SK-N-SH treated with all-trans-retinoic acid at 6 μM for 48 hours (cell line): ENCODE measurements at regions not wholly inside any gene's neighbourhood (a gene's known extent, or its start where the extent isn't known, plus 50 kb on each side); places are given as distances from the start of the nearest gene placed in this dataset.

Experiments used
- BACH2 ChIP-seq: fragments of 250-450 bp; sonication (Bioruptor Pico); IDR thresholded peaks from 2 replicates; pipeline ENCODE4 v1.9.0; 2021; ENCODE audit warnings: mild to moderate bottlenecking, borderline replicate concordance
- ESRRG ChIP-seq: fragments of 250-450 bp; sonication (Bioruptor Pico); IDR thresholded peaks from 2 replicates; pipeline ENCODE4 v1.6.1; 2021; ENCODE audit warnings: mild to moderate bottlenecking
- OSR1 ChIP-seq: fragments of 250-450 bp; sonication (Bioruptor Pico); IDR thresholded peaks from 2 replicates; pipeline ENCODE4 v1.8.0; 2022; ENCODE audit warnings: moderate library complexity, mild to moderate bottlenecking, inconsistent platforms
- PATZ1 ChIP-seq: fragments of 250-450 bp; sonication (Bioruptor Pico); IDR thresholded peaks from 2 replicates; pipeline ENCODE4 v1.8.0; 2020; ENCODE audit warnings: mild to moderate bottlenecking, moderate library complexity, borderline replicate concordance
- ZFP3 ChIP-seq: fragments of 250-450 bp; sonication (Bioruptor Pico); IDR thresholded peaks from 2 replicates; pipeline ENCODE4 v1.5.0; 2020; ENCODE audit warnings: mild to moderate bottlenecking, moderate library complexity
- ZFP30 ChIP-seq: fragments of 450-650 bp; formaldehyde crosslinking; IDR thresholded peaks from 2 replicates; pipeline ENCODE4 v1.5.0; 2022; ENCODE audit warnings: mild to moderate bottlenecking, moderate library complexity
- ZNF70 ChIP-seq: fragments of 450-650 bp; formaldehyde crosslinking; IDR thresholded peaks from 2 replicates; pipeline ENCODE4 v1.5.0; 2020; ENCODE audit warnings: mild to moderate bottlenecking, moderate library complexity
- ZNF8 ChIP-seq: fragments of 450-650 bp; formaldehyde crosslinking; IDR thresholded peaks from 2 replicates; pipeline ENCODE4 v1.5.0; 2020; ENCODE audit warnings: mild to moderate bottlenecking, moderate library complexity
- TF ChIP-seq, protein P1 (sequence below): fragments of 250-450 bp; sonication (Bioruptor Pico); IDR thresholded peaks from 2 replicates; pipeline ENCODE4 v1.5.1; 2021; ENCODE audit warnings: mild to moderate bottlenecking, moderate library complexity
- TF ChIP-seq, protein P2 (sequence below): fragments of 250-450 bp; sonication (Bioruptor Pico); IDR thresholded peaks from 2 replicates; pipeline ENCODE4 v1.8.0; 2021; ENCODE audit warnings: low read depth, mild to moderate bottlenecking, moderate library complexity, borderline replicate concordance

GRCh38 chr10:78304091-78305045, 270.7 kb downstream of the RPS24 start:
- TF ChIP-seq PATZ1 (CRISPR knock-in tag) = no peak
- no peak for TF ChIP-seq ESRRG (CRISPR knock-in tag)
- TF ChIP-seq, protein P1, sequence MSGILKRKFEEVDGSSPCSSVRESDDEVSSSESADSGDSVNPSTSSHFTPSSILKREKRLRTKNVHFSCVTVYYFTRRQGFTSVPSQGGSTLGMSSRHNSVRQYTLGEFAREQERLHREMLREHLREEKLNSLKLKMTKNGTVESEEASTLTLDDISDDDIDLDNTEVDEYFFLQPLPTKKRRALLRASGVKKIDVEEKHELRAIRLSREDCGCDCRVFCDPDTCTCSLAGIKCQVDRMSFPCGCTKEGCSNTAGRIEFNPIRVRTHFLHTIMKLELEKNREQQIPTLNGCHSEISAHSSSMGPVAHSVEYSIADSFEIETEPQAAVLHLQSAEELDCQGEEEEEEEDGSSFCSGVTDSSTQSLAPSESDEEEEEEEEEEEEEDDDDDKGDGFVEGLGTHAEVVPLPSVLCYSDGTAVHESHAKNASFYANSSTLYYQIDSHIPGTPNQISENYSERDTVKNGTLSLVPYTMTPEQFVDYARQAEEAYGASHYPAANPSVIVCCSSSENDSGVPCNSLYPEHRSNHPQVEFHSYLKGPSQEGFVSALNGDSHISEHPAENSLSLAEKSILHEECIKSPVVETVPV (CRISPR knock-in tag) = no peak
- no peak for TF ChIP-seq ZFP30 (CRISPR knock-in tag)
- TF ChIP-seq ZNF70 = no peak
- TF ChIP-seq ZNF8 (CRISPR knock-in tag) = no peak
- no peak for TF ChIP-seq BACH2 (CRISPR knock-in tag)
- TF ChIP-seq OSR1 (CRISPR knock-in tag) = no peak
- no peak for TF ChIP-seq ZFP3
- TF ChIP-seq, protein P2, sequence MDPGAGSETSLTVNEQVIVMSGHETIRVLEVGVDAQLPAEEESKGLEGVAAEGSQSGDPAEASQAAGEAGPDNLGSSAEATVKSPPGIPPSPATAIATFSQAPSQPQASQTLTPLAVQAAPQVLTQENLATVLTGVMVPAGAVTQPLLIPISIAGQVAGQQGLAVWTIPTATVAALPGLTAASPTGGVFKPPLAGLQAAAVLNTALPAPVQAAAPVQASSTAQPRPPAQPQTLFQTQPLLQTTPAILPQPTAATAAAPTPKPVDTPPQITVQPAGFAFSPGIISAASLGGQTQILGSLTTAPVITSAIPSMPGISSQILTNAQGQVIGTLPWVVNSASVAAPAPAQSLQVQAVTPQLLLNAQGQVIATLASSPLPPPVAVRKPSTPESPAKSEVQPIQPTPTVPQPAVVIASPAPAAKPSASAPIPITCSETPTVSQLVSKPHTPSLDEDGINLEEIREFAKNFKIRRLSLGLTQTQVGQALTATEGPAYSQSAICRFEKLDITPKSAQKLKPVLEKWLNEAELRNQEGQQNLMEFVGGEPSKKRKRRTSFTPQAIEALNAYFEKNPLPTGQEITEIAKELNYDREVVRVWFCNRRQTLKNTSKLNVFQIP = no peak
